ENCODE measurements at regions not wholly inside any gene's neighbourhood (a gene's known extent, or its start where the extent isn't known, plus 50 kb on each side); places are given as distances from the start of the nearest gene placed in this dataset.

DNA sequence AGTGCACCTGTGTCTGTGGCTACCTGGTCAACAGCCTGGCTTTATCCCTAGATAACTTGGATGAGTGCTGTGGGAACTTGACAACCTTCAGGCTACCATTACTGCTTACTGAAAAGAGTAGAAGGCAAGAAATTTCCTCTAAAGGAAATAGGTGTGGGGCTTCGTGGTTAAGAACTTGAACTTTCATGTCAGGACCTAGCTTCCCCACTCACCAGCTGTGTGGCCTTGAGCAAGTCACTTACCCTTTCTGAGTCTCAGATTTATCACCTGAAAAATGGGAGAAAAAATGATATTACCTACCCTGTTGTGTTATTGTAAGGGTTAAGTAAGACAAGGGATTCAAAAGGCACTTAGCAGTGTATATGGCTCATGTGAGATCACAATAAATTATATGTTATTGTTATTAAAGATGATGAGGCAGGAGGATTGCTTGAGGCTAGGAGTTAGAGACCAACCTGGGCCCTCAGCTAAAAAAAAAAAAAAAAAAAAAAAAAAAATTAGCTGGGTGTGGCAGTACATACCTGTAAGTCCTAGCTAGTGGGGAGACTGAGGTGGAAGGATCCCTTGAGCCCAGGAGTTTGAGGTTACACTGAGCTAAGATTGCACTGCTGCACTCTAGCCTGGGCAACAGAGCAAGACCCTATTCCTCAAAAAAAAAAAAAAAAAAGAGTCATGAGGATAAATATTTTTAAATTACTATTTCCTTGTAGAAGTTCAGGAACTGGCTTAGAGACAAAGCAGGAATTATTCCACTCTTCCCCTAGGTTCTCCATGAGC, 97.0 kb upstream of the SPRY4 start:
- H3K36me3 ChIP-seq, result no peaks in the 10 kb centered on the region
- H3K4me3 ChIP-seq, result no peak overlapping the region
- H3K27me3 ChIP-seq, result no peaks in the 10 kb centered on the region
- no peaks in the 10 kb centered on the region for H3K9me3 ChIP-seq
- H3K4me1 ChIP-seq, result peaks cover 0 to 10% of the 10 kb centered on the region in 2 donors
- H3K27ac ChIP-seq, result no peak overlapping the region
- TF ChIP-seq, protein P1, sequence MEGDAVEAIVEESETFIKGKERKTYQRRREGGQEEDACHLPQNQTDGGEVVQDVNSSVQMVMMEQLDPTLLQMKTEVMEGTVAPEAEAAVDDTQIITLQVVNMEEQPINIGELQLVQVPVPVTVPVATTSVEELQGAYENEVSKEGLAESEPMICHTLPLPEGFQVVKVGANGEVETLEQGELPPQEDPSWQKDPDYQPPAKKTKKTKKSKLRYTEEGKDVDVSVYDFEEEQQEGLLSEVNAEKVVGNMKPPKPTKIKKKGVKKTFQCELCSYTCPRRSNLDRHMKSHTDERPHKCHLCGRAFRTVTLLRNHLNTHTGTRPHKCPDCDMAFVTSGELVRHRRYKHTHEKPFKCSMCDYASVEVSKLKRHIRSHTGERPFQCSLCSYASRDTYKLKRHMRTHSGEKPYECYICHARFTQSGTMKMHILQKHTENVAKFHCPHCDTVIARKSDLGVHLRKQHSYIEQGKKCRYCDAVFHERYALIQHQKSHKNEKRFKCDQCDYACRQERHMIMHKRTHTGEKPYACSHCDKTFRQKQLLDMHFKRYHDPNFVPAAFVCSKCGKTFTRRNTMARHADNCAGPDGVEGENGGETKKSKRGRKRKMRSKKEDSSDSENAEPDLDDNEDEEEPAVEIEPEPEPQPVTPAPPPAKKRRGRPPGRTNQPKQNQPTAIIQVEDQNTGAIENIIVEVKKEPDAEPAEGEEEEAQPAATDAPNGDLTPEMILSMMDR (IDR thresholded peaks at IDR 0.05), result no peak
- DNase-seq (ENCODE audit: low spot score), result no peak

DNA sequence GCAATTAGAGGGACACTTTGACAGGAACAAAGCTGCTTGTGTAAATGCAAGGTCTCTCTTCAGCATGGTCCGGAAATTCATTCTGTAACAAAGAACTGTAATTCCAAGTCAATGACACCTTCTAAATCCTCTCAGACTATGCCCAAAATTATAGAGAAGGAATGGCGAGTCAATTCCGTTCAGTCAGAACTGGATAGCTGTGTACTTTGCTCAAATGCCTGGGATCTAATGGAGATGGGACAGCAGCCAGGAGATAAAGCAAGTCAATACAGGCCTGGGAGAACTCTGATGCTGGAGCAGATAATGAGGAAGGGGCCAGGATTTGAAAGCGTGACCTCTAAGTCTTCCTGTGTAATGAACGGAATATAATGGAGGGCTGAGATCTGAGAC, 96.4 kb upstream of the SPRY4 start:
- H3K27me3 ChIP-seq, result no peaks in the 10 kb centered on the region
- peaks cover 0 to 4% of the 10 kb centered on the region in 2 donors for H3K4me1 ChIP-seq
- no peak overlapping the region for H3K4me3 ChIP-seq
- DNase-seq (ENCODE audit: low spot score), result no peak
- TF ChIP-seq, protein P1 (IDR thresholded peaks at IDR 0.05), result no peak
- no peaks in the 10 kb centered on the region for H3K36me3 ChIP-seq
- no peaks in the 10 kb centered on the region for H3K9me3 ChIP-seq
- H3K27ac ChIP-seq, result no peak overlapping the region

DNA sequence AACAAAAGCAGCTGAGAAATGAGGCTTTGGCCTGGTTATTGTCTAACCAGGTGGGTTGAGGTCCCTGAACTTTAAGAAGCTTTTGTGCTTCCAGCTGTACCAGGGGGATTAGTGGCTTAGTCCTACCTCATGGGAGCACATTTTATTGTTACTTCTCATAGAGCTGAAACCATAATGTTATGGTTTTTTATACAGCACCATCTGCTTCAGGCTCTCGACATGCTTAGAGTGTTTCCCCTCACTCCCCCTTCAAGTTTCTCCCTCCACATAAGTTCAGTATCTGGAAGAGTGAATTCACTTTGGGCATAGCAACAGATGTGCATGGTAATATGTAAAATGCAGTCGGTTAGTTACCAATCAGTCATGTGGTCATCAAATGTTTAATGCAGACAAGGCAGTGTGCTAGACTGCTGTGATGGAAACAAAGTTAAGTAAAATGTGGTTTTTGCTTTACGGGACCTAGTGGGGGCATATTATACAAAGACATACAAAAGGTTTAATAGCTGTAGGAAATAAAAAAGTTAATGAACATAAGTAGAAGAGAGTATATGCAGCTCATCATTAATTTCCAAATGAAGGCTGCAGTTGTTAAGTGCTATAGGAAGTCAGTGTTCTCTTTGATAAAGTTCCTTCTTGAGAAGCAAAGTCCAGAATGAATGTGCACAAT, 95.9 kb upstream of the SPRY4 start:
- Histone ChIP-seq H3K36me3 (no peaks in the 10 kb centered on the region), H3K27ac (no peak overlapping the region), H3K4me1 (no peaks in the 10 kb centered on the region), H3K4me3 (no peak overlapping the region), H3K27me3 (no peaks in the 10 kb centered on the region), H3K9me3 (no peaks in the 10 kb centered on the region)
- TF ChIP-seq, protein P1 (IDR thresholded peaks at IDR 0.05), result no peak
- no peak for DNase-seq (ENCODE audit: low spot score)

DNA sequence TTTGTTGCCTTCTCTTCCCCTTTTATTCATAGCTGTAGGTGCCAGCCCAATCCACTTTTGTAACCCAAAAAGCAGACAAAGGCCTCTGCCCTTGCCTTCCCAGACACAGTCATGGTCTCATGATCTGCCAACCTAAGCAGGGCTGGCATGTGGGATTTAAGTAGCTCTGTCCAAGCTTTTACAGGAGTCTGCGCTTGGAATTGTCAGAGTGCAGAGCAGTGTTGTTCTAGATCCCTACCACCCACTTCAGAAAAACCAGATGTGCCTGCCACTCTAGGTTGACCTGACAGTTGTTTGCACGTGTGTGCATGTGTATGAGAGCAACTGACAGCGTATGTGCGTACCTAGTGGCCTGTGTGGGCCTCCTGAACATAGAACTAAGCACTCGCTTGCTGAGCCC, 87.8 kb upstream of the SPRY4 start:
- no peaks in the 10 kb centered on the region for H3K9me3 ChIP-seq
- TF ChIP-seq, protein P1 (IDR thresholded peaks at IDR 0.05), result no peak
- no peak overlapping the region for H3K4me3 ChIP-seq
- no peak for DNase-seq (ENCODE audit: low spot score)
- H3K27me3 ChIP-seq, result no peaks in the 10 kb centered on the region
- H3K36me3 ChIP-seq, result no peaks in the 10 kb centered on the region
- no peak overlapping the region for H3K27ac ChIP-seq
- no peaks in the 10 kb centered on the region for H3K4me1 ChIP-seq

DNA sequence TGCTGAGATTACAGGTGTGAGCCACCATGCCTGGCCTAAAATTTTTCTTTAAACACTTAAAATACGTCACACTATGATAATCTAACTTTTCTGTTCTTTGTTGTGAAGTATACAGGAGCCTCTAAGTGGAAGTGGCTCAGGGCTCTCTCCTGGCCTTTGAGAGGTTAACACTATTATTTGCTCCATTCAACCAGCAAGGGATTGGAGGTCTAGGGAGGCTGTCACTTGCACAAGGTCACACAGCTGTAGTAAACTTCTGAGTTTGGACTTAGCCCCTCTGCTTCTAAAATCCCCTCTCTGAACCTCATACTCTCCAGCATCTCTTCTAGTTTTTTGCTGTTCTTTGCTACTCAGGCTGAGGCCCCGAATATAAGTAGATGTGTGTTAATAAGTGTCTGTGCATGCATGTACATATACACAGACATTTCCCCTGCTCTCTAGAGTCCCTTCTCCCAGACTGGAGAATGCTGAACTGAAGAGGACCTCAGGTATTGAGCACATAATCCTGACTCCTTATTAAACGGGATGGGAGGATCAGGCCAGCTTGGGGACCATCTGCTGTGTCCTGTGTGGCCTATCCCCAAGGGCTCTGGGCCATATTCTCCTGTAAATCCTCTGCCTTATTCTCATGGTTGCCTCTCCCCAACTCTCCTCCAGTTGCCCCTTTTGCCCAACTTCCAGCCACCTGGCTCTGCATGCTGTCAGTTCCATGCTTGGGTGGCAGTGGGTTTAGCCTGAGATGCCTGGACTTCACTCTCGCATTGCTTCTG, 87.0 kb upstream of the SPRY4 start:
- no peak overlapping the region for H3K4me3 ChIP-seq
- no peak overlapping the region for H3K27ac ChIP-seq
- TF ChIP-seq, protein P1 (IDR thresholded peaks at IDR 0.05), result no peak
- H3K4me1 ChIP-seq, result no peaks in the 10 kb centered on the region
- DNase-seq (ENCODE audit: low spot score), result no peak
- H3K36me3 ChIP-seq, result no peaks in the 10 kb centered on the region
- H3K9me3 ChIP-seq, result no peaks in the 10 kb centered on the region
- no peaks in the 10 kb centered on the region for H3K27me3 ChIP-seq
